Tibial nerve (tissue), 4 donors: ENCODE measurements at regions not wholly inside any gene's neighbourhood (a gene's known extent, or its start where the extent isn't known, plus 50 kb on each side); places are given as distances from the start of the nearest gene placed in this dataset.
"Not testable (repeated sequence)": the region's sequence is repeated elsewhere in the genome, so short reads cannot be mapped to it uniquely, and the experiment has no call there.

ENCODE experiments used
- DNase-seq, 2 donors: peaks; one replicate each; pipeline ENCODE4 v3.0.0-alpha.2; 2019; ENCODE audit warnings: low spot score in 2 of 2
- H3K27ac ChIP-seq, 4 donors: fragments of 200-600 bp; sonication (generic) in 3 of 4; one replicate each; pipeline ENCODE4 v1.5.1; 2017 to 2019; ENCODE audit warnings: mild to moderate bottlenecking in 1 of 4
- H3K27me3 ChIP-seq, 2 donors: fragments of 200-600 bp; sonication (generic) in 1 of 2; one replicate each; pipeline versions ENCODE4 v1.5.1 to v1.6.0; 2017 to 2019
- H3K36me3 ChIP-seq, 3 donors: fragments of 200-600 bp; sonication (generic); one replicate each; pipeline ENCODE4 v1.5.1; 2018 to 2019
- H3K4me1 ChIP-seq, 4 donors: fragments of 200-600 bp; sonication (generic) in 3 of 4; one replicate each; pipeline ENCODE4 v1.5.1; 2017 to 2019
- H3K4me3 ChIP-seq, 4 donors: fragments of 200-600 bp; sonication (generic) in 3 of 4; one replicate each; pipeline ENCODE4 v1.5.1; 2017 to 2019; ENCODE audit warnings: mild to moderate bottlenecking in 1 of 4, moderate library complexity in 1 of 4
- H3K9me3 ChIP-seq, 4 donors: fragments of 200-600 bp; sonication (generic) in 3 of 4; one replicate each; pipeline ENCODE4 v1.5.1; 2017 to 2019
- CTCF ChIP-seq, 5 experiments: fragments of 200-600 bp in 3 of 5; fragments of 450-650 bp in 2 of 5; sonication (generic) in 3 of 5; IDR thresholded peaks; one replicate each; pipeline ENCODE4 v1.5.1; 2016 to 2019; ENCODE audit warnings: antibody characterized with exemption in 5 of 5, mild to moderate bottlenecking in 3 of 5, moderate library complexity in 2 of 5
- EP300 ChIP-seq, 2 donors: sonication (generic); formaldehyde crosslinking; IDR thresholded peaks; one replicate each; pipeline ENCODE4 v1.6.1; 2017; ENCODE audit warnings: antibody characterized with exemption in 2 of 2, mild to moderate bottlenecking in 1 of 2
- POLR2A ChIP-seq, 2 donors: fragments of 450-650 bp; IDR thresholded peaks; one replicate each; pipeline ENCODE4 v1.6.1; 2017; ENCODE audit warnings: antibody characterized with exemption in 2 of 2, mild to moderate bottlenecking in 2 of 2, moderate library complexity in 2 of 2
- WGBS, 2 donors: methylation state at CpG; one replicate each; pipeline ENCODE4 v1.1.5; 2018; 5-methylcytosine and 5-hydroxymethylcytosine counted together

DNA sequence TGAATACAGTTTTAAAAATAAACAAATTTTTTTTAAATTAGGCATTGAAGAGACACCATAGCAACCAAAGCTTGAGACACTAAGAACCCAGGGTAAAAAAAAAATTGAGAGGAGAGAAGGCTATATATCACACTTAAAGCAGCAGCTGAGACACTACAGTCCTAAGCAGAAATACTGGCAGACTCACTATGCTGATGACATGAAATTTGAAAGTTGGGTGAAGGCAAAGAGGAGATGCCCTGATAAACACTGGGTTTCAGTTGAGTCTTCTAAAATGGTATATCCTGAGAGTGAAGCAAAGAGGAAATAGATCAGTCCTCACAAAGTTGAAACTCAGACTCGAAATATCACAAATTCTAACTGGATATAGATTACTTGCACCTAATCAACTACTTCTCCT, 419.9 kb upstream of the CDH9 start:
- Histone ChIP-seq H3K36me3 (no peaks in the 10 kb centered on the region), H3K9me3 (no peaks in the 10 kb centered on the region), H3K4me1 (no peaks in the 10 kb centered on the region), H3K27me3 (no peaks in the 10 kb centered on the region), H3K27ac (no peak overlapping the region), H3K4me3 (no peak overlapping the region)
- DNase-seq, result no peak
- 81 to 91% methylated on average over 1 of the region's 1 CpG for WGBS, 2 donors
- TF ChIP-seq POLR2A (IDR thresholded peaks at IDR 0.05) (no peak), CTCF (IDR thresholded peaks at IDR 0.05) (no peak), EP300 (IDR thresholded peaks at IDR 0.05) (no peak)

DNA sequence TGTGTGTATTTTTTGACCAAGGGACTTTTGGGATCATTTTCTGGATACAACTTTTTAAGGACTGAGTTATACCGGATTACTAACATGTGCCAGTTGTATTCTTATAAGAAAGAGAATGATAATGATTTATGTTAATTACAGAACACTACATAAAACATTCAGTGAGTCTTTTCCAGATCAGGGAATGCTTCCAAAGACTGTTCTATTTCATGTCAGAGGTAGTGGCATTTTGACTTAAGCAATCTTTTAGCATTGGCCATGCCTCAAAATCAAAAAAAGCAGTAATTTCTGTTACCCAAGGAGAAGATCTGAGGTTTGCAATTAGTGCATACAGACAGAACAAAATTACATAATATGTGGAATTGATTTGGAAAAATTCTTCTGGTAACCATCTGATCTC, 413.0 kb upstream of the CDH9 start:
- no peaks in the 10 kb centered on the region for H3K4me1 ChIP-seq
- H3K36me3 ChIP-seq, result no peaks in the 10 kb centered on the region
- peaks cover 0 to 5% (median 0%) of the 10 kb centered on the region in 4 donors for H3K9me3 ChIP-seq
- no peak for TF ChIP-seq EP300 (IDR thresholded peaks at IDR 0.05)
- H3K27me3 ChIP-seq, result no peaks in the 10 kb centered on the region
- no peak overlapping the region for H3K4me3 ChIP-seq
- WGBS, 2 donors, result 70 to 79% methylated on average over 1 of the region's 1 CpG
- no peak overlapping the region for H3K27ac ChIP-seq
- no peak for DNase-seq

DNA sequence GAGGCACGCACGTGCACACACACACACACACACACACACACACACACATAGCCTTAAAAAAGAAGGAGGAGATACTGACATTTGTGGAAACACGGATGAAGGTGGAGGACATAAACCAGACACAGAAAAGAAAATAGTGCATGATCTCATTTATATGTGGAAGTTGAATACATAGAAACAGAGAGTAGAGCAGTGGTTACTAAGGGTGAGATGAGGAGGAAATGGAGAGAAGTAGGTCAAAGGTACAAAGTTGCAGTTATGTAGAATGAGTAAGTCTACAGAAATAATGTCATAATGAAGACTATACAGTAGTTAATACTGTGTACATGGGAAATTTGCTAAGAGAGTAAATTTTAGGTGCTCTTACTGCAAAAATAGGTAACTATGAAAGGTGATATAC, 412.2 kb upstream of the CDH9 start:
- H3K9me3 ChIP-seq, result peaks cover 0 to 5% (median 0%) of the 10 kb centered on the region in 4 donors
- WGBS, 2 donors, result 80 to 82% methylated on average over 3 of the region's 3 CpGs

GRCh38 chr5:27439383-27439782, 401.0 kb upstream of the CDH9 start:
- WGBS, 2 donors, result 92 to 94% methylated on average over 9 to 20 of the region's 20 CpGs
- not testable (repeated sequence) for DNase-seq, H3K9me3 ChIP-seq, H3K4me1 ChIP-seq, H3K4me3 ChIP-seq, H3K27ac ChIP-seq, H3K36me3 ChIP-seq, H3K27me3 ChIP-seq

More for the DNA sequence above, 412.2 kb upstream of the CDH9 start:
- no peak for DNase-seq
- H3K36me3 ChIP-seq, result no peaks in the 10 kb centered on the region
- no peaks in the 10 kb centered on the region for H3K27me3 ChIP-seq
- TF ChIP-seq EP300 (IDR thresholded peaks at IDR 0.05) (no peak), CTCF (IDR thresholded peaks at IDR 0.05) (no peak), POLR2A (IDR thresholded peaks at IDR 0.05) (no peak)
- no peaks in the 10 kb centered on the region for H3K4me1 ChIP-seq
- H3K27ac ChIP-seq, result no peak overlapping the region
- no peak overlapping the region for H3K4me3 ChIP-seq

GRCh38 chr5:27437594-27438200, 399.3 kb upstream of the CDH9 start:
- H3K4me1 ChIP-seq, result no peaks in the 10 kb centered on the region
- no peak overlapping the region for H3K4me3 ChIP-seq
- H3K27ac ChIP-seq, result no peak overlapping the region
- peaks cover 0 to 5% (median 0%) of the 10 kb centered on the region in 4 donors for H3K9me3 ChIP-seq
- H3K36me3 ChIP-seq, result no peaks in the 10 kb centered on the region
- DNase-seq, result no peak
- TF ChIP-seq POLR2A (IDR thresholded peaks at IDR 0.05), result no peak
- no peak for TF ChIP-seq CTCF (IDR thresholded peaks at IDR 0.05)
- no peak for TF ChIP-seq EP300 (IDR thresholded peaks at IDR 0.05)
- H3K27me3 ChIP-seq, result no peaks in the 10 kb centered on the region
- WGBS, 2 donors, result 86 to 95% methylated on average over 2 of the region's 2 CpGs

DNA sequence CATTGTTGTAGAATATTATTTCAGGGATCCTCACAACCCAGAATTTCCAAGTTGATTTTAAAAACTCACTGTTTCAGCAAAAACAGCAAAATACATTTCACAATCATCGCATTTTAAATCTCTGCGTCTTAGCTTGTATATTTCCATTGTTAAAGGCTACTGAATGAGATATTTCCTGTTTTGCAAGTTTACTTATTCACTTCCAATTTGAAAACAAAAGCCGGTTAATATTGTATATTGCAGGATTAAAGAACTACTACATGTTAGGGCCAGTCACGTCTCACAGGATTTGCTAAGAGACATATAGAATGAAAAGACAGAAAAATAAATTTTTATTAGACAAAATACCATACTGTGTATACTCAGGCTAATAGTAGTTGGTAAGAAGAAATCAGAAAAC, 395.9 kb upstream of the CDH9 start:
- WGBS, 2 donors, result 41 to 50% methylated on average over 4 of the region's 4 CpGs
- H3K4me1 ChIP-seq, result no peaks in the 10 kb centered on the region
- no peak for DNase-seq
- no peak overlapping the region for H3K27ac ChIP-seq
- no peaks in the 10 kb centered on the region for H3K27me3 ChIP-seq
- no peaks in the 10 kb centered on the region for H3K36me3 ChIP-seq
- peaks cover 0 to 1% (median 0%) of the 10 kb centered on the region in 4 donors for H3K9me3 ChIP-seq
- TF ChIP-seq POLR2A (IDR thresholded peaks at IDR 0.05) (no peak), EP300 (IDR thresholded peaks at IDR 0.05) (no peak), CTCF (IDR thresholded peaks at IDR 0.05) (no peak)
- no peak overlapping the region for H3K4me3 ChIP-seq
